Stomach (tissue), 8 donors: ENCODE measurements at regions not wholly inside any gene's neighbourhood (a gene's known extent, or its start where the extent isn't known, plus 50 kb on each side); places are given as distances from the start of the nearest gene placed in this dataset.

Experiments
- DNase-seq, 2 donors: peaks; one replicate each; pipeline versions ENCODE4 v3.0.0 to v3.0.0-alpha.2; 2013 to 2019
- H3K27ac ChIP-seq, 5 donors: fragments of 200-600 bp in 4 of 5; sonication (generic) in 4 of 5; one replicate each; pipeline ENCODE4 v1.5.1; 2013 to 2019; ENCODE audit warnings: mild to moderate bottlenecking in 1 of 5, moderate library complexity in 1 of 5
- H3K27me3 ChIP-seq, 3 donors: fragments of 200-600 bp; sonication (generic); one replicate each; pipeline ENCODE4 v1.5.1; 2017 to 2019; ENCODE audit warnings: mixed run types in 1 of 3
- H3K36me3 ChIP-seq, 4 donors: fragments of 200-600 bp; sonication (generic); 1 replicate in 3 of 4; 2 replicates in 1 of 4; pipeline ENCODE4 v1.5.1; 2016 to 2019
- H3K4me1 ChIP-seq, 4 donors: fragments of 200-600 bp; sonication (generic); one replicate each; pipeline ENCODE4 v1.5.1; 2016 to 2019
- H3K4me3 ChIP-seq, 4 donors: fragments of 200-600 bp; sonication (generic) in 3 of 4; one replicate each; pipeline ENCODE4 v1.5.1; 2016 to 2019; ENCODE audit warnings: mild to moderate bottlenecking in 1 of 4
- H3K9me3 ChIP-seq, 4 donors: fragments of 200-600 bp; sonication (generic); one replicate each; pipeline ENCODE4 v1.5.1; 2016 to 2019
- EP300 ChIP-seq: sonication (generic); formaldehyde crosslinking; IDR thresholded peaks from one replicate; pipeline ENCODE4 v1.6.1; 2017; ENCODE audit warnings: antibody characterized with exemption
- POLR2A ChIP-seq, 4 donors: fragments of 450-650 bp; IDR thresholded peaks; one replicate each; pipeline ENCODE4 v1.6.1; 2016; ENCODE audit warnings: antibody characterized with exemption in 4 of 4, control low read depth in 2 of 4, mild to moderate bottlenecking in 1 of 4, moderate library complexity in 1 of 4
- POLR2AphosphoS5 ChIP-seq, 3 donors: sonication (generic); formaldehyde crosslinking; IDR thresholded peaks; one replicate each; pipeline ENCODE4 v1.6.1; 2016; ENCODE audit warnings: antibody characterized with exemption in 3 of 3
- WGBS, 5 donors: extraction: QIAGEN DNeasy Blood & Tissue Kit in 3 of 5; methylation state at CpG; one replicate each; pipeline versions ENCODE4 v1.1.5 to v1.1.7; 2013 to 2018; 5-methylcytosine and 5-hydroxymethylcytosine counted together
- intact Hi-C: fragments of 100-400 bp; cut with DNase I; formaldehyde crosslinking; loops from one replicate; pipeline ENCODE4 v1.15.1; 2023; ENCODE audit warnings: low total_unique reads
- TF ChIP-seq, protein P1 (sequence below), 7 experiments: fragments of 450-650 bp in 4 of 7; fragments of 200-600 bp in 3 of 7; sonication (generic) in 3 of 7; IDR thresholded peaks; one replicate each; pipeline ENCODE4 v1.5.1; 2016 to 2019; ENCODE audit warnings: antibody characterized with exemption in 7 of 7, control low read depth in 2 of 7, mild to moderate bottlenecking in 1 of 7
- donor health status: healthy with polysubstance abuse.
- donor health status: Bipolar disorder and iron deficiency.
- donor health status: healthy.

DNA sequence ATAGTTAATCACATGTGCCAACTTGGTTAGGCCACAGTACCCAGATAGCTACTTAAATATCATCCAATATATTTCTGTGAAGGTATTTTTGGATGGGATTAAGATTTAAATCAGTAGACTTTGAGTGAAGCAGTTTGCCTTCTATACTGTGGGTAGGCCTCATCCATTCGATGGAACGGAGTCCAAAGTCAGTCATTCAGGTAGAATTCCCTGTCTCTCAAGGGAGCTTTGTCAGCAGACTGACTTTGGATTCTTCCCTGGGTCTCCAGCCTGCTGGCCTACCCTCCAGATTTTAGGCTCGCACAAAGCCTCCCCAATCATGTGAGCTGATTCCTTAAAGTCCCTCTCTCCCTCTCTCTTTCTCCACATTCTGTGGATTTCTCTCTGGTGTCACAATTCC is 145.1 kb upstream of the MAGI3 start:
- H3K27me3 ChIP-seq: no peaks in the 10 kb centered on the region
- 96 to 98% (median 98%) methylated on average over 3 of the region's 3 CpGs for WGBS, 5 donors
- H3K27ac ChIP-seq: peak overlapping the region in 1 of 5 donors; percentile 33
- no peak overlapping the region for H3K4me3 ChIP-seq
- no peak for DNase-seq
- intact Hi-C loops: no loop called here
- TF ChIP-seq, protein P1, sequence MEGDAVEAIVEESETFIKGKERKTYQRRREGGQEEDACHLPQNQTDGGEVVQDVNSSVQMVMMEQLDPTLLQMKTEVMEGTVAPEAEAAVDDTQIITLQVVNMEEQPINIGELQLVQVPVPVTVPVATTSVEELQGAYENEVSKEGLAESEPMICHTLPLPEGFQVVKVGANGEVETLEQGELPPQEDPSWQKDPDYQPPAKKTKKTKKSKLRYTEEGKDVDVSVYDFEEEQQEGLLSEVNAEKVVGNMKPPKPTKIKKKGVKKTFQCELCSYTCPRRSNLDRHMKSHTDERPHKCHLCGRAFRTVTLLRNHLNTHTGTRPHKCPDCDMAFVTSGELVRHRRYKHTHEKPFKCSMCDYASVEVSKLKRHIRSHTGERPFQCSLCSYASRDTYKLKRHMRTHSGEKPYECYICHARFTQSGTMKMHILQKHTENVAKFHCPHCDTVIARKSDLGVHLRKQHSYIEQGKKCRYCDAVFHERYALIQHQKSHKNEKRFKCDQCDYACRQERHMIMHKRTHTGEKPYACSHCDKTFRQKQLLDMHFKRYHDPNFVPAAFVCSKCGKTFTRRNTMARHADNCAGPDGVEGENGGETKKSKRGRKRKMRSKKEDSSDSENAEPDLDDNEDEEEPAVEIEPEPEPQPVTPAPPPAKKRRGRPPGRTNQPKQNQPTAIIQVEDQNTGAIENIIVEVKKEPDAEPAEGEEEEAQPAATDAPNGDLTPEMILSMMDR (IDR thresholded peaks at IDR 0.05): no peak
- TF ChIP-seq POLR2A (IDR thresholded peaks at IDR 0.05) (no peak), EP300 (no peak), POLR2AphosphoS5 (IDR thresholded peaks at IDR 0.05) (no peak)
- H3K4me1 ChIP-seq: peaks cover 15 to 27% (median 19%) of the 10 kb centered on the region in 4 donors
- H3K9me3 ChIP-seq: no peaks in the 10 kb centered on the region
- H3K36me3 ChIP-seq: no peaks in the 10 kb centered on the region

GRCh38 chr1:113246929-113247328 is 143.4 kb upstream of the MAGI3 start:
- Histone ChIP-seq H3K27ac (peak overlapping the region; percentile 22 to 83 (median 62)), H3K27me3 (no peaks in the 10 kb centered on the region), H3K36me3 (no peaks in the 10 kb centered on the region), H3K4me1 (peaks cover 15 to 27% (median 19%) of the 10 kb centered on the region in 4 donors), H3K9me3 (no peaks in the 10 kb centered on the region), H3K4me3 (no peak overlapping the region)
- 46 to 68% (median 57%) methylated on average over 3 of the region's 3 CpGs for WGBS, 5 donors
- peak in 2 of 3 donors; percentile 9 to 50 for TF ChIP-seq POLR2AphosphoS5 (IDR thresholded peaks at IDR 0.05)
- no peak for TF ChIP-seq POLR2A (IDR thresholded peaks at IDR 0.05)
- TF ChIP-seq, protein P1 (IDR thresholded peaks at IDR 0.05): peak in 1 of 7 experiments; percentile 12
- intact Hi-C loops: no loop called here
- DNase-seq: no peak

DNA sequence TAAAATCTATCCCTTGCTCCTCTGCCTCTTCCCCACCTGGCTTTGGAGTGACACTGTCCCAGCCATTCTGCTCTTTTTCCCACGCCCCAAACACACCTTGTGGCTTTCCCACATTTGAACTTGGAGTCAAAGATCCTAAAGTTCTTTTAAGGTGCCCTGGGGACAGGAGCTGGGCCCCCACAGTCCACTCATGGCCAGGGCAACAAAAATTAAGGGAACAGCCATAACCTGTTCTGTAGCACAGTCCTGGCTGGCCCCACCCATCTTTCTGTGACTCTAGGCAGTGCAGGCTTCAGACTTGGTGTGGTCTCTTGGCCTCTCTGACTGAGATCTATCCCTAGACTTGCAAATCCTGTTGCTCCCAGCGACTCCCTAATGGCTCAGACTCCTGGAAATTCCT is 143.0 kb upstream of the MAGI3 start:
- peak; percentile 38 to 58 for DNase-seq
- peaks cover 15 to 28% (median 21%) of the 10 kb centered on the region in 4 donors for H3K4me1 ChIP-seq
- TF ChIP-seq, protein P1 (IDR thresholded peaks at IDR 0.05): no peak
- no peaks in the 10 kb centered on the region for H3K9me3 ChIP-seq
- H3K27me3 ChIP-seq: no peaks in the 10 kb centered on the region
- no peak overlapping the region for H3K4me3 ChIP-seq
- peak overlapping the region; percentile 22 to 83 (median 62) for H3K27ac ChIP-seq
- WGBS, 5 donors: 42 to 65% (median 54%) methylated on average over 2 of the region's 2 CpGs
- intact Hi-C loops: no loop called here
- H3K36me3 ChIP-seq: no peaks in the 10 kb centered on the region

- WGBS, 5 donors: 84 to 92% (median 87%) methylated on average over 3 of the region's 3 CpGs
- H3K9me3 ChIP-seq: no peaks in the 10 kb centered on the region
- TF ChIP-seq EP300 (no peak), POLR2AphosphoS5 (IDR thresholded peaks at IDR 0.05) (no peak), POLR2A (IDR thresholded peaks at IDR 0.05) (no peak)
- TF ChIP-seq, protein P1 (IDR thresholded peaks at IDR 0.05): no peak
- peaks cover 15 to 33% (median 25%) of the 10 kb centered on the region in 4 donors for H3K4me1 ChIP-seq
- intact Hi-C loops: no loop called here
- DNase-seq: no peak
- H3K27ac ChIP-seq: peak overlapping the region; percentile 22 to 83 (median 62)
- H3K27me3 ChIP-seq: no peaks in the 10 kb centered on the region
- H3K4me3 ChIP-seq: no peak overlapping the region
- no peaks in the 10 kb centered on the region for H3K36me3 ChIP-seq
Measured at GRCh38 chr1:113247782-113248181, 142.5 kb upstream of the MAGI3 start.
